Right atrium auricular region (tissue), 2 donors: ENCODE measurements at regions not wholly inside any gene's neighbourhood (a gene's known extent, or its start where the extent isn't known, plus 50 kb on each side); places are given as distances from the start of the nearest gene placed in this dataset.
"Not testable (repeated sequence)": the region's sequence is repeated elsewhere in the genome, so short reads cannot be mapped to it uniquely, and the experiment has no call there.

Source experiments
- DNase-seq: peaks from one replicate; pipeline ENCODE4 v3.0.0-alpha.2; 2019; ENCODE audit warnings: low spot score
- H3K27ac ChIP-seq, 2 donors: fragments of 200-600 bp; sonication (generic); 1 replicate in 1 of 2; 2 replicates in 1 of 2; pipeline ENCODE4 v1.5.1; 2016 to 2019
- H3K27me3 ChIP-seq, 2 donors: fragments of 200-600 bp; sonication (generic); one replicate each; pipeline versions ENCODE4 v1.5.1 to v1.6.0; 2017 to 2019
- H3K36me3 ChIP-seq: fragments of 200-600 bp; sonication (generic); one replicate; pipeline ENCODE4 v1.5.1; 2016
- H3K4me1 ChIP-seq, 2 donors: fragments of 200-600 bp; sonication (generic); one replicate each; pipeline versions ENCODE4 v1.5.1 to v1.6.0; 2017 to 2019
- H3K4me3 ChIP-seq, 2 donors: fragments of 200-600 bp; sonication (generic); 1 replicate in 1 of 2; 2 replicates in 1 of 2; pipeline ENCODE4 v1.5.1; 2017 to 2019; ENCODE audit warnings: mild to moderate bottlenecking in 1 of 2, moderate library complexity in 1 of 2
- H3K9me3 ChIP-seq, 2 donors: fragments of 200-600 bp; sonication (generic); one replicate each; pipeline ENCODE4 v1.5.1; 2019
- TF ChIP-seq, protein P1 (sequence below), 2 donors: fragments of 200-600 bp; sonication (generic); IDR thresholded peaks; one replicate each; pipeline ENCODE4 v1.5.1; 2019; ENCODE audit warnings: antibody characterized with exemption in 2 of 2

DNA sequence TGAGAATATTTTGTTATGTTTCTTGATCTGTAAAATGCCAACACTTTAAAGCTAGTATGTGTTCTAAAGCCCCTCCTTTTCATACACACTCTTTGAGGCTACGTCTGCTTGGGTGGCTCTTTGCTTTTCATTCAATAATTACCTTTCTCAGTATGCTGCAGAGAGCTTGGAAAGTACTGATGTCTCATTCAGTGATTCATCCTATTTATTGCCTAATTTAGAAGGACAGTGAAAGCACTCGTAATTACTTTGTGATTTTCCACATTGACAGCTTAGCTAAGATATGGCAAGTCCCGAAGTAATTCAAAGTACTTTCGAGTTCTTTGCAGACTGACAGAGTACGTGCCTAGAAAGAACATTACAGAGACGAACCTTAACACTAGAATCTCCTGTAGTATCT, 57.2 kb downstream of the BMP15 start:
- Histone ChIP-seq H3K4me1 (no peaks in the 10 kb centered on the region), H3K27me3 (no peaks in the 10 kb centered on the region), H3K9me3 (no peaks in the 10 kb centered on the region), H3K4me3 (no peak overlapping the region), H3K36me3 (no peaks in the 10 kb centered on the region), H3K27ac (no peak overlapping the region)
- TF ChIP-seq, protein P1, sequence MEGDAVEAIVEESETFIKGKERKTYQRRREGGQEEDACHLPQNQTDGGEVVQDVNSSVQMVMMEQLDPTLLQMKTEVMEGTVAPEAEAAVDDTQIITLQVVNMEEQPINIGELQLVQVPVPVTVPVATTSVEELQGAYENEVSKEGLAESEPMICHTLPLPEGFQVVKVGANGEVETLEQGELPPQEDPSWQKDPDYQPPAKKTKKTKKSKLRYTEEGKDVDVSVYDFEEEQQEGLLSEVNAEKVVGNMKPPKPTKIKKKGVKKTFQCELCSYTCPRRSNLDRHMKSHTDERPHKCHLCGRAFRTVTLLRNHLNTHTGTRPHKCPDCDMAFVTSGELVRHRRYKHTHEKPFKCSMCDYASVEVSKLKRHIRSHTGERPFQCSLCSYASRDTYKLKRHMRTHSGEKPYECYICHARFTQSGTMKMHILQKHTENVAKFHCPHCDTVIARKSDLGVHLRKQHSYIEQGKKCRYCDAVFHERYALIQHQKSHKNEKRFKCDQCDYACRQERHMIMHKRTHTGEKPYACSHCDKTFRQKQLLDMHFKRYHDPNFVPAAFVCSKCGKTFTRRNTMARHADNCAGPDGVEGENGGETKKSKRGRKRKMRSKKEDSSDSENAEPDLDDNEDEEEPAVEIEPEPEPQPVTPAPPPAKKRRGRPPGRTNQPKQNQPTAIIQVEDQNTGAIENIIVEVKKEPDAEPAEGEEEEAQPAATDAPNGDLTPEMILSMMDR (IDR thresholded peaks at IDR 0.05), result no peak
- DNase-seq, result no peak

DNA sequence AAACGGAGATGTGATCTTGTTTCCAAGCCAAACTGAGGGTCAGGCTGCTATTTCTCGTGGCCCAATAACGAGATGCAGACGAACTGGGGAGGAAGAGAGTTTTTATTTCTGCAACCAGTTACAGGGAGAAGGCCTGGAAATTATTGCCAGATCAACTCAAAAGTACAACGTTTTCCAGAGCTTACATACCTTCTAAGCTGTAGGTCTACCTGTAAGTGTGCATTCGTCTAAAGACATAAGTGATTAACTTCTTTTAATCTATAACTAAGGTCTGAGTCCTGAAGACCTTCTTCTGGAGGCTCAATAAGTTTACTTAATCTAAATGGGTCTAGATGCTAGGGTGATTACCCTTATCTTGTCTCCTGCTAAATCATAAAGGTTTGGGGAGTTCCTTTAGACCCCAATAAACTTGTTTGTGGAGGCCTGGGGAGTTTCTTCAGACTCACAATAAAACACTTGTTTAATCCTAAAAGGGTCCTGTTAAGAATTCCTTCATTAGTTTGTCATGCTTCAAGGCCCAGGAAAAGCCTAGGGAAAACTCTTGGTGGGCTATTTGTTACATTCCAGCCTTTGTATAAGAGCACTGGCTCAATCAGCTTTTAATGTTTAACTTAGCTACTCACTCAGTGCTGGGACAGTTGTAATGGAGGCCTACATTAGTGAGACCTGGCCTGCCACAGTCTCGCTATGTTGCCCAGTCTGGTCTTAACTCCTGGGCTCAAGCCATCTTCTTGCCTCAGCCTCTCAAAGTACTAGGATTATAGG, 58.5 kb downstream of the BMP15 start:
- not testable (repeated sequence) for DNase-seq, H3K27ac ChIP-seq, H3K36me3 ChIP-seq, H3K9me3 ChIP-seq, H3K4me3 ChIP-seq, H3K27me3 ChIP-seq, H3K4me1 ChIP-seq

DNA sequence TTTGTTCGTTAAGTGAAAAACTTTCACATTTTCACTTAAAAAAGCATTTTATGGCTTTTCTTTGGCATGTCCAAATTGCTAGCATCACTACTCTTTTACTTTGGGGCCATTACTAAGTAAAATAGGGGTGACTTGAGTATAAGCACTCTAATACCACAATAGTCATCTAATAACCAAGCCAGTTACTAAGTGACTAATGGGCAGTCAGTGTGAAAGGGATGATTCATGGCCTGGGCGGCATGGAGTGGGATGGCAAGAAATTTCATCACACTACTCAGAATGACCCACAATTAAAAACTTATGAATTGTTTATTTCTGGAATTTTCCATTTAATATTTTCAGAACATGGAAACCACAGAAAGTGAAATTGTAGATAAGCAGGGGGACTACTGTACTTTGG, 60.9 kb downstream of the BMP15 start:
- Histone ChIP-seq H3K9me3 (no peaks in the 10 kb centered on the region), H3K27ac (no peak overlapping the region), H3K4me3 (no peak overlapping the region), H3K4me1 (no peaks in the 10 kb centered on the region), H3K36me3 (no peaks in the 10 kb centered on the region), H3K27me3 (no peaks in the 10 kb centered on the region)
- DNase-seq, result no peak
- TF ChIP-seq, protein P1 (IDR thresholded peaks at IDR 0.05), result no peak

DNA sequence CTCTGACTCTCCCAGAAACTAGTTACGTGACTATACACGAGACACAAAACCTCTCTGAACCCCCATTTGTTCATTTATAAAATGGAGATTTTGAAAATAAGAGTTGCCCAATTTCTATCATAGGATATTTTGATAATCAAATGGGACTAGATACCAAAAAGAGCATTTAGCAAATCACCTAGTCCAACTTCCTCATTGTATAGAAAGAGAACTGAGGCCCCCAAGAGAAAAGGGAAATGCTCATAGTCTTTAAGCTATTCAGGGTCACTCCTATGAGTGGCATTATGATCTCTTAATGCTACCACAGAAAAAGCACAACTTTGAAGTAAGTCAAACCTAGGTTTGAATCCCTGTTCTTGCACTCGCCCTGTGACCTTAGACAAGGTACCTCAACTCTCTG, 62.7 kb downstream of the BMP15 start:
- no peaks in the 10 kb centered on the region for H3K4me1 ChIP-seq

DNA sequence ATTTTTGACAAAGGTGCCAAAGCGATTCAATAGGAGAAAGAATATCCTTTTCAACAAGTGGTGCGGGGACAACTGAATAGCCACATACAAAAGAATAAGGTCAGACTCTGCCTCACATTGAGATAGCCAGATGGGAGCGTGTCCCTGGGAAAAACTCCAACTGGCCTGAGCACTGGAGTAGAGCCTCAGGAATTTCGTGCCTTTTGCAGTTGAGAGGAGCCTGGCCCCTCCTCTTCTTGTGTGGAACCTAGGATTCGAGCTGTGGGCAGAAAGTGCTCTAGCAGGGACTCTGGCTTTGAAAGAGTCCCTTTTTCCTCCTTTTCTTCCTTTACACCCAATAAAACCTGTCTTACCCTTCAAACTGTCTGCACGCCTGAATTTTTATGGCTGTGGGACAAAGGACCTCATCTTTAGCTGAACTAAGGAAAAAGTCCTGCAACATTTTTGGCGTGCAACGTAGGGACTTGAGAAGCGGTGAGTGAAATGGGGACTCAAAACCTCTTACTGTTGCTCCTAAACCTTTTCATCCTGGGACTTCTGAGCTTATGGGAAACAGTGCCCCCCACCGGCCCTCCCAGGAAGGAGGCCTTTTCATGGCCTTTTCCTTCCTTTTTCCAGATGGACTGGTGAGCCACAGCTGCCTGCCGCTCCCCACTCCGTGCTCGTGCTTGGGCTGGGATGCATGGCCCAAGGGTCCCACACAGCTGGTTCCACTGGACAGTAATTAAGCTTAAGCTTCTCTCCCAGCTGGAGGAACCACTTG, 68.6 kb downstream of the BMP15 start:
- Histone ChIP-seq H3K27me3 (no peaks in the 10 kb centered on the region), H3K36me3 (no peaks in the 10 kb centered on the region), H3K27ac (peak overlapping the region in 1 of 2 donors; percentile 40), H3K4me3 (no peak overlapping the region), H3K4me1 (no peaks in the 10 kb centered on the region), H3K9me3 (no peaks in the 10 kb centered on the region)
- no peak for DNase-seq
- TF ChIP-seq, protein P1 (IDR thresholded peaks at IDR 0.05), result no peak

More for the DNA sequence above, 62.7 kb downstream of the BMP15 start:
- H3K27me3 ChIP-seq, result no peaks in the 10 kb centered on the region
- TF ChIP-seq, protein P1 (IDR thresholded peaks at IDR 0.05), result no peak
- no peak for DNase-seq
- H3K36me3 ChIP-seq, result no peaks in the 10 kb centered on the region
- no peaks in the 10 kb centered on the region for H3K9me3 ChIP-seq
- no peak overlapping the region for H3K4me3 ChIP-seq
- no peak overlapping the region for H3K27ac ChIP-seq

DNA sequence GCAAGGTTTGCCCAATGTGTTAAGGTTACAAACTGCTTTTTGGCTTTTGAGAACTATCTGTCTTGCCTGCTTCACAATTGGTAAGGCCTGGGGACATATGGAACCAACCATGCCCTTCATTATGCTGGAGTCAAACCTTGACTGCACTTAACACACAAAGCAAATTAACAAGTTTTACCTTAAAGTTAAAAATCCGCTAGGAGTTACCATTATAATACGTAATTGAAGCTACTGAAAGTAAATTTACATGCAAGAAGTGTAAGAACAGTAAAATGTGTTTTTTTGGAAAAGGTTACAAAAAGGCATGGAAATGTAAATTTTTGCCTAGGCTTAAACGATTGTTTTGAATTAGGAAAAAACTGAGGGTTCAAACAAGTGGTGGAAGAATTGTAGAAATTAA, 69.7 kb downstream of the BMP15 start:
- TF ChIP-seq, protein P1 (IDR thresholded peaks at IDR 0.05), result no peak
- no peak for DNase-seq
- Histone ChIP-seq H3K27ac (no peak overlapping the region), H3K9me3 (no peaks in the 10 kb centered on the region), H3K36me3 (no peaks in the 10 kb centered on the region), H3K27me3 (no peaks in the 10 kb centered on the region), H3K4me1 (no peaks in the 10 kb centered on the region), H3K4me3 (no peak overlapping the region)
